Liver (tissue), 8 donors: ENCODE measurements at regions not wholly inside any gene's neighbourhood (a gene's known extent, or its start where the extent isn't known, plus 50 kb on each side); places are given as distances from the start of the nearest gene placed in this dataset.

Experiments
- DNase-seq: peaks from one replicate; pipeline ENCODE4 v3.0.0-alpha.2; 2017; ENCODE audit warnings: low spot score
- H3K27ac ChIP-seq, 2 donors: one replicate each; pipeline ENCODE4 v1.7.0; 2013; ENCODE audit warnings: inconsistent platforms in 2 of 2, low read length in 2 of 2, control low read depth in 1 of 2, low read depth in 1 of 2, mild to moderate bottlenecking in 1 of 2
- H3K27me3 ChIP-seq, 4 donors: one replicate each; pipeline versions ENCODE4 v1.6.1 to v1.7.0; 2013; ENCODE audit warnings: low read length in 3 of 4, inconsistent platforms in 1 of 4, mild to moderate bottlenecking in 1 of 4, moderate library complexity in 1 of 4; ENCODE audit not compliant: control insufficient read depth in 4 of 4, insufficient read depth in 4 of 4
- H3K36me3 ChIP-seq, 4 donors: one replicate each; pipeline versions ENCODE4 v1.6.1 to v1.7.0; 2013; ENCODE audit warnings: low read length in 3 of 4, mild to moderate bottlenecking in 3 of 4, low read depth in 1 of 4, moderate library complexity in 1 of 4; ENCODE audit not compliant: control insufficient read depth in 4 of 4, insufficient read depth in 3 of 4
- H3K4me1 ChIP-seq, 4 donors: one replicate each; pipeline versions ENCODE4 v1.6.1 to v1.7.0; 2013; ENCODE audit warnings: low read length in 3 of 4, mild to moderate bottlenecking in 3 of 4, moderate library complexity in 1 of 4; ENCODE audit not compliant: control insufficient read depth in 4 of 4, insufficient read depth in 4 of 4
- H3K4me3 ChIP-seq, 3 donors: one replicate each; pipeline versions ENCODE4 v1.6.1 to v1.7.0; 2013; ENCODE audit warnings: low read length in 3 of 3, control low read depth in 1 of 3, low read depth in 1 of 3, mild to moderate bottlenecking in 1 of 3
- H3K9ac ChIP-seq, 2 donors: one replicate each; pipeline ENCODE4 v1.7.0; 2013; ENCODE audit warnings: low read length in 2 of 2, mild to moderate bottlenecking in 2 of 2, moderate library complexity in 2 of 2, control low read depth in 1 of 2, low read depth in 1 of 2
- H3K9me3 ChIP-seq, 4 donors: one replicate each; pipeline versions ENCODE4 v1.6.1 to v1.7.0; 2013; ENCODE audit warnings: low read length in 3 of 4; ENCODE audit not compliant: control insufficient read depth in 4 of 4
- EGR1 ChIP-seq, 2 donors: IDR thresholded peaks; 2 replicates each; pipeline ENCODE4 v1.6.1; 2016 to 2018; ENCODE audit warnings: antibody characterized with exemption in 2 of 2, low read depth in 2 of 2
- FOXA1 ChIP-seq: IDR thresholded peaks from 2 replicates; pipeline ENCODE4 v1.6.1; 2016; ENCODE audit warnings: antibody characterized with exemption
- FOXA2 ChIP-seq: IDR thresholded peaks from 2 replicates; pipeline ENCODE4 v1.6.1; 2016; ENCODE audit warnings: antibody characterized with exemption
- GABPA ChIP-seq, 2 donors: IDR thresholded peaks in 1 of 2; conservative IDR thresholded peaks in 1 of 2; 2 replicates each; pipeline ENCODE4 v1.6.1; 2016; ENCODE audit warnings: antibody characterized with exemption in 2 of 2, mild to moderate bottlenecking in 1 of 2, moderate library complexity in 1 of 2
- HNF4A ChIP-seq, 2 donors: conservative IDR thresholded peaks; 2 replicates each; pipeline ENCODE4 v1.6.1; 2016; ENCODE audit warnings: antibody characterized with exemption in 2 of 2, mild to moderate bottlenecking in 2 of 2
- HNF4G ChIP-seq: IDR thresholded peaks from 2 replicates; pipeline ENCODE4 v1.6.1; 2016; ENCODE audit warnings: antibody characterized with exemption
- JUND ChIP-seq, 2 donors: IDR thresholded peaks; 2 replicates each; pipeline ENCODE4 v1.6.1; 2016; ENCODE audit warnings: antibody characterized with exemption in 2 of 2
- NR2F2 ChIP-seq: IDR thresholded peaks from 2 replicates; pipeline ENCODE4 v1.6.1; 2016; ENCODE audit warnings: antibody characterized with exemption
- RAD21 ChIP-seq, 2 donors: IDR thresholded peaks; 2 replicates each; pipeline ENCODE4 v1.6.1; 2016; ENCODE audit warnings: antibody characterized with exemption in 2 of 2, mild to moderate bottlenecking in 2 of 2
- RXRA ChIP-seq, 2 donors: IDR thresholded peaks; 2 replicates each; pipeline ENCODE4 v1.6.1; 2017 to 2018; ENCODE audit warnings: antibody characterized with exemption in 2 of 2, mild to moderate bottlenecking in 1 of 2
- SP1 ChIP-seq: IDR thresholded peaks from 2 replicates; pipeline ENCODE4 v1.6.1; 2018; ENCODE audit warnings: antibody characterized with exemption, mild to moderate bottlenecking
- TAF1 ChIP-seq: conservative IDR thresholded peaks from 2 replicates; pipeline ENCODE4 v1.6.1; 2016; ENCODE audit warnings: antibody characterized with exemption, mild to moderate bottlenecking
- YY1 ChIP-seq: IDR thresholded peaks from 2 replicates; pipeline ENCODE4 v1.6.1; 2016; ENCODE audit warnings: antibody characterized with exemption, mild to moderate bottlenecking
- WGBS: extraction: QIAGEN DNeasy Blood & Tissue Kit; methylation state at CpG from one replicate; pipeline ENCODE4 v1.1.7; 2013; 5-methylcytosine and 5-hydroxymethylcytosine counted together
- TF ChIP-seq, protein P1 (sequence below): IDR thresholded peaks from 2 replicates; pipeline ENCODE4 v1.6.1; 2016; ENCODE audit warnings: antibody characterized with exemption
- TF ChIP-seq, protein P2 (sequence below): fragments of 150-350 bp; IDR thresholded peaks from 2 replicates; pipeline ENCODE4 v1.5.1; 2017; ENCODE audit warnings: improper control_type of control experiment, low read depth, low read length; ENCODE audit not compliant: missing input control
- TF ChIP-seq, protein P3 (sequence below): IDR thresholded peaks from 2 replicates; pipeline ENCODE4 v1.6.1; 2016; ENCODE audit warnings: antibody characterized with exemption, mild to moderate bottlenecking
- TF ChIP-seq, protein P4 (sequence below): IDR thresholded peaks from 2 replicates; pipeline ENCODE4 v1.6.1; 2016; ENCODE audit warnings: antibody characterized with exemption
- TF ChIP-seq, protein P5 (sequence below): IDR thresholded peaks from 2 replicates; pipeline ENCODE4 v1.6.1; 2016; ENCODE audit warnings: antibody characterized with exemption
- donor health status: healthy.
- donor health status: healthy.
- donor health status: healthy.
- donor health status: healthy.
- donor health status: healthy.

DNA sequence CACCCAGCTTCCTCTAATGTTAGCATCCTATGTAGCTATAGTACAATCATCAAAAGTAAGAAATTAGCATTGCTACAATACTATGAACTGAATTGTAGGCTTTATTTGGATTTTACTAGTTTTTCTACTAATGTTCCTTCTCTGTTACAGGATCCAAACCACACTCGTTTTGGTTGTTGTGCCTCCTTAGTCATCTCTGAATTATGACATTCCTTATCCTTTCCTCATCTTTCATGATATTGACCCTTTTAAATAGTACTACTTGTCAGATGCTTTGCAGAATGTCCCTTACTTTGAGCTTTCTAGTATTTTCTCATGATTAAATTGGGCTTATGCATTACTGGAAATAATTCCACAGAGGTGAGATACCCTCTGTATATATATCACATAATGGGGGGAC lies 265.4 kb downstream of the VPS13C start:
- Histone ChIP-seq H3K4me3 (no peak overlapping the region), H3K27ac (no peak overlapping the region), H3K4me1 (no peaks in the 10 kb centered on the region), H3K9ac (no peak overlapping the region), H3K9me3 (peaks cover 0 to 7% (median 2%) of the 10 kb centered on the region in 4 donors), H3K27me3 (peaks cover 0 to 3% (median 0%) of the 10 kb centered on the region in 4 donors), H3K36me3 (no peaks in the 10 kb centered on the region)
- no peak for DNase-seq
- no peak for TF ChIP-seq YY1
- no peak for TF ChIP-seq JUND (IDR thresholded peaks at IDR 0.05)
- TF ChIP-seq EGR1 (IDR thresholded peaks at IDR 0.05; ENCODE audit: low read depth in 2 of 2), result no peak
- no peak for TF ChIP-seq NR2F2
- no peak for TF ChIP-seq TAF1
- TF ChIP-seq, protein P1, sequence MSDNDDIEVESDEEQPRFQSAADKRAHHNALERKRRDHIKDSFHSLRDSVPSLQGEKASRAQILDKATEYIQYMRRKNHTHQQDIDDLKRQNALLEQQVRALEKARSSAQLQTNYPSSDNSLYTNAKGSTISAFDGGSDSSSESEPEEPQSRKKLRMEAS, result no peak
- 24% methylated on average over 1 of the region's 1 CpG for WGBS

DNA sequence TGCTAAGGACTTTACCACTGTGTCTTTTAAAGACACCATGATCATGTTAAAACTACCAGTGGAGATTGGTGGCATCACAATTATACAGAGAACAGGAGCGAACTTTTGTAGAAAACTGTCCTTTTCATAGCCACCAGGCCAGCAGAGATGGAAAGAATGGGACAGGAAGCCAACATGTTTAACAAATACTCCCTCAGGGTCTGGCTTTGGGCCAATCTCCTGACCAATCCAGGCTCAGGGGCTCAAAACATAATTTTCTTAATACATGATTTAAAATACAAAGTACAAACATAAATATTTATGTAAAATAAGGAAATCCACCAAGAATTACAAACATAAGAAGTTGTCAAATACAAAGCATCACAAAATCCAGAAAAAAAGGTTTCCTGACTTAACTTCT lies 266.0 kb downstream of the VPS13C start:
- Histone ChIP-seq H3K36me3 (no peaks in the 10 kb centered on the region), H3K27ac (no peak overlapping the region), H3K9me3 (peaks cover 0 to 13% (median 6%) of the 10 kb centered on the region in 4 donors), H3K4me1 (no peaks in the 10 kb centered on the region), H3K4me3 (no peak overlapping the region), H3K27me3 (peaks cover 0 to 3% (median 0%) of the 10 kb centered on the region in 4 donors), H3K9ac (no peak overlapping the region)
- no peak for DNase-seq
- TF ChIP-seq NR2F2 (no peak), TAF1 (no peak), HNF4A (conservative IDR thresholded peaks at IDR 0.05) (no peak), YY1 (no peak), FOXA1 (no peak), GABPA (IDR thresholded peaks at IDR 0.05 in 1 of 2, conservative IDR thresholded peaks at IDR 0.05 in 1 of 2) (no peak), HNF4G (no peak), EGR1 (IDR thresholded peaks at IDR 0.05; ENCODE audit: low read depth in 2 of 2) (no peak), RAD21 (IDR thresholded peaks at IDR 0.05) (no peak), RXRA (IDR thresholded peaks at IDR 0.05) (no peak), JUND (IDR thresholded peaks at IDR 0.05) (no peak), SP1 (no peak), FOXA2 (no peak)
- TF ChIP-seq, protein P2, sequence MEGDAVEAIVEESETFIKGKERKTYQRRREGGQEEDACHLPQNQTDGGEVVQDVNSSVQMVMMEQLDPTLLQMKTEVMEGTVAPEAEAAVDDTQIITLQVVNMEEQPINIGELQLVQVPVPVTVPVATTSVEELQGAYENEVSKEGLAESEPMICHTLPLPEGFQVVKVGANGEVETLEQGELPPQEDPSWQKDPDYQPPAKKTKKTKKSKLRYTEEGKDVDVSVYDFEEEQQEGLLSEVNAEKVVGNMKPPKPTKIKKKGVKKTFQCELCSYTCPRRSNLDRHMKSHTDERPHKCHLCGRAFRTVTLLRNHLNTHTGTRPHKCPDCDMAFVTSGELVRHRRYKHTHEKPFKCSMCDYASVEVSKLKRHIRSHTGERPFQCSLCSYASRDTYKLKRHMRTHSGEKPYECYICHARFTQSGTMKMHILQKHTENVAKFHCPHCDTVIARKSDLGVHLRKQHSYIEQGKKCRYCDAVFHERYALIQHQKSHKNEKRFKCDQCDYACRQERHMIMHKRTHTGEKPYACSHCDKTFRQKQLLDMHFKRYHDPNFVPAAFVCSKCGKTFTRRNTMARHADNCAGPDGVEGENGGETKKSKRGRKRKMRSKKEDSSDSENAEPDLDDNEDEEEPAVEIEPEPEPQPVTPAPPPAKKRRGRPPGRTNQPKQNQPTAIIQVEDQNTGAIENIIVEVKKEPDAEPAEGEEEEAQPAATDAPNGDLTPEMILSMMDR, result no peak
- TF ChIP-seq, protein P3, sequence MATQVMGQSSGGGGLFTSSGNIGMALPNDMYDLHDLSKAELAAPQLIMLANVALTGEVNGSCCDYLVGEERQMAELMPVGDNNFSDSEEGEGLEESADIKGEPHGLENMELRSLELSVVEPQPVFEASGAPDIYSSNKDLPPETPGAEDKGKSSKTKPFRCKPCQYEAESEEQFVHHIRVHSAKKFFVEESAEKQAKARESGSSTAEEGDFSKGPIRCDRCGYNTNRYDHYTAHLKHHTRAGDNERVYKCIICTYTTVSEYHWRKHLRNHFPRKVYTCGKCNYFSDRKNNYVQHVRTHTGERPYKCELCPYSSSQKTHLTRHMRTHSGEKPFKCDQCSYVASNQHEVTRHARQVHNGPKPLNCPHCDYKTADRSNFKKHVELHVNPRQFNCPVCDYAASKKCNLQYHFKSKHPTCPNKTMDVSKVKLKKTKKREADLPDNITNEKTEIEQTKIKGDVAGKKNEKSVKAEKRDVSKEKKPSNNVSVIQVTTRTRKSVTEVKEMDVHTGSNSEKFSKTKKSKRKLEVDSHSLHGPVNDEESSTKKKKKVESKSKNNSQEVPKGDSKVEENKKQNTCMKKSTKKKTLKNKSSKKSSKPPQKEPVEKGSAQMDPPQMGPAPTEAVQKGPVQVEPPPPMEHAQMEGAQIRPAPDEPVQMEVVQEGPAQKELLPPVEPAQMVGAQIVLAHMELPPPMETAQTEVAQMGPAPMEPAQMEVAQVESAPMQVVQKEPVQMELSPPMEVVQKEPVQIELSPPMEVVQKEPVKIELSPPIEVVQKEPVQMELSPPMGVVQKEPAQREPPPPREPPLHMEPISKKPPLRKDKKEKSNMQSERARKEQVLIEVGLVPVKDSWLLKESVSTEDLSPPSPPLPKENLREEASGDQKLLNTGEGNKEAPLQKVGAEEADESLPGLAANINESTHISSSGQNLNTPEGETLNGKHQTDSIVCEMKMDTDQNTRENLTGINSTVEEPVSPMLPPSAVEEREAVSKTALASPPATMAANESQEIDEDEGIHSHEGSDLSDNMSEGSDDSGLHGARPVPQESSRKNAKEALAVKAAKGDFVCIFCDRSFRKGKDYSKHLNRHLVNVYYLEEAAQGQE, result no peak
- TF ChIP-seq, protein P4, sequence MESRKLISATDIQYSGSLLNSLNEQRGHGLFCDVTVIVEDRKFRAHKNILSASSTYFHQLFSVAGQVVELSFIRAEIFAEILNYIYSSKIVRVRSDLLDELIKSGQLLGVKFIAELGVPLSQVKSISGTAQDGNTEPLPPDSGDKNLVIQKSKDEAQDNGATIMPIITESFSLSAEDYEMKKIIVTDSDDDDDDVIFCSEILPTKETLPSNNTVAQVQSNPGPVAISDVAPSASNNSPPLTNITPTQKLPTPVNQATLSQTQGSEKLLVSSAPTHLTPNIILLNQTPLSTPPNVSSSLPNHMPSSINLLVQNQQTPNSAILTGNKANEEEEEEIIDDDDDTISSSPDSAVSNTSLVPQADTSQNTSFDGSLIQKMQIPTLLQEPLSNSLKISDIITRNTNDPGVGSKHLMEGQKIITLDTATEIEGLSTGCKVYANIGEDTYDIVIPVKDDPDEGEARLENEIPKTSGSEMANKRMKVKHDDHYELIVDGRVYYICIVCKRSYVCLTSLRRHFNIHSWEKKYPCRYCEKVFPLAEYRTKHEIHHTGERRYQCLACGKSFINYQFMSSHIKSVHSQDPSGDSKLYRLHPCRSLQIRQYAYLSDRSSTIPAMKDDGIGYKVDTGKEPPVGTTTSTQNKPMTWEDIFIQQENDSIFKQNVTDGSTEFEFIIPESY, result no peak
- TF ChIP-seq, protein P5, sequence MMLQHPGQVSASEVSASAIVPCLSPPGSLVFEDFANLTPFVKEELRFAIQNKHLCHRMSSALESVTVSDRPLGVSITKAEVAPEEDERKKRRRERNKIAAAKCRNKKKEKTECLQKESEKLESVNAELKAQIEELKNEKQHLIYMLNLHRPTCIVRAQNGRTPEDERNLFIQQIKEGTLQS, result no peak
- TF ChIP-seq, protein P1, result no peak
- 75% methylated on average over 1 of the region's 1 CpG for WGBS
